AG09319 (cell line): ENCODE measurements at regions not wholly inside any gene's neighbourhood (a gene's known extent, or its start where the extent isn't known, plus 50 kb on each side); places are given as distances from the start of the nearest gene placed in this dataset.

Experiments
- DNase-seq: peaks from one replicate; pipeline ENCODE4 v3.0.0-alpha.2; 2010; ENCODE audit warnings: low read depth; ENCODE audit errors: extremely low read depth
- TF ChIP-seq, protein P1 (sequence below): IDR thresholded peaks from 2 replicates; pipeline ENCODE4 v1.5.1; 2011; ENCODE audit warnings: low read depth, mild to moderate bottlenecking, inconsistent platforms, low read length, moderate library complexity

DNA sequence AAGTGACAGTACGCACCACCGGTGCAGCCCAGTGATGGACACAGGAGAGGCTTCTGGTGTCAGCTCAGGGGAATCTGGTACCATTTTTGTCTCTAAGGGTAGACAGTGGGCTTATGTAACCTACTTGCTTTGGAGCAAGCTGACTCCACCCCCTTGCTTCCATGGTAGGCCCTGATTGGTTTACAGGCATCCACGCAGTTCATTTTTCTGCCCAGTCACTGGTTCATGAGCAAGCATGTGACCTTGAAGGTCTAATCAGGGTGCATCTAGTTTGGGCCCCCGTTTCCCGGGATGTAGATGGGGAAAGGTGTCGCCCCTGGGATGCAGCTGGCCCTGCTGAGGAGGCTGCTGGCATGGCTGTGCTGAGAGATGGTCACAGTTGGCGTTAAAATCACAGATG lies 244.8 kb upstream of the KCNG1 start:
- TF ChIP-seq, protein P1, sequence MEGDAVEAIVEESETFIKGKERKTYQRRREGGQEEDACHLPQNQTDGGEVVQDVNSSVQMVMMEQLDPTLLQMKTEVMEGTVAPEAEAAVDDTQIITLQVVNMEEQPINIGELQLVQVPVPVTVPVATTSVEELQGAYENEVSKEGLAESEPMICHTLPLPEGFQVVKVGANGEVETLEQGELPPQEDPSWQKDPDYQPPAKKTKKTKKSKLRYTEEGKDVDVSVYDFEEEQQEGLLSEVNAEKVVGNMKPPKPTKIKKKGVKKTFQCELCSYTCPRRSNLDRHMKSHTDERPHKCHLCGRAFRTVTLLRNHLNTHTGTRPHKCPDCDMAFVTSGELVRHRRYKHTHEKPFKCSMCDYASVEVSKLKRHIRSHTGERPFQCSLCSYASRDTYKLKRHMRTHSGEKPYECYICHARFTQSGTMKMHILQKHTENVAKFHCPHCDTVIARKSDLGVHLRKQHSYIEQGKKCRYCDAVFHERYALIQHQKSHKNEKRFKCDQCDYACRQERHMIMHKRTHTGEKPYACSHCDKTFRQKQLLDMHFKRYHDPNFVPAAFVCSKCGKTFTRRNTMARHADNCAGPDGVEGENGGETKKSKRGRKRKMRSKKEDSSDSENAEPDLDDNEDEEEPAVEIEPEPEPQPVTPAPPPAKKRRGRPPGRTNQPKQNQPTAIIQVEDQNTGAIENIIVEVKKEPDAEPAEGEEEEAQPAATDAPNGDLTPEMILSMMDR = no peak

DNA sequence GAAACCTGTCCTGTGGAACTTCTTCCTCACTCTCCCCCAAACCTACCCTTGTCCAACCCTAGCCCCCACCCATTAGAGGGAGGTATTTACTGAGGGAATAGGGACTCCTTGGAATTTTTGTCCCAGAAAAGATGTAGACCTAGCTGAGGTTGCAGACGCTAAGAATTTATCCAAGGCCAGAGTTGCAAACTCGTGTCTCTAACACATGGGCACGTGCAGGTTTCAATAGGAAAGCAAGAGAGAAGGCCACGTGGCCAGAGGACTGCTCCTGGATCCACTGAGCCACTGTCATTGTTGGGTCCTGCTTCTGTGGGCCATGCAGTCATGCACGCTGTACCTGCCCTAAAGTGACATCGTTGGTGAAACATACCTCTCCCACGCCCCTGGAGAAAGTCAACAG lies 243.4 kb upstream of the KCNG1 start:
- no peak for DNase-seq
- TF ChIP-seq, protein P1 = no peak

More for the DNA sequence above, 244.8 kb upstream of the KCNG1 start:
- DNase-seq = no peak

DNA sequence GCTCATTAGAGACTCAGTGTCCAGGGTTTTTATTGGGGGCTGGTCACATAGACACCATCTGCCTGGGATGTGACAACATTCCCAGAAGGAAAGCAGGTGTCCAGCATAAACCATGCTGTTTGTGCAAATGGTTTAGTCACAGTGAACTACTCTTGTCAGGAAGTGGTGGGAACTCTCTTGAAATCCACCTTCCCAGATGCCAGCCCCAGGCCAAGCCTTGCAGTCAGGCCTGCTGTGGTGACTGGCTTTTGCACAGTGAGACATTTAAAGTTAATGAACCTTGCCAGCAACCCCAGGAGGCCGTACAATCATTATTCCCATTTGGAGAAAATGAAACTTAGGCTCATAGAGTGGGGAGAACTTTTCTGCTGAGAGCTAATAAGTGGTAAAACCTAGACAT lies 242.5 kb upstream of the KCNG1 start:
- DNase-seq = no peak
- TF ChIP-seq, protein P1 = no peak

- TF ChIP-seq, protein P1 = no peak
- no peak for DNase-seq
Observed at GRCh38 chr20:51262240-51262639, 239.3 kb upstream of the KCNG1 start.

GRCh38 chr20:51259455-51259854 lies 236.5 kb upstream of the KCNG1 start:
- TF ChIP-seq, protein P1 = no peak
- DNase-seq = no peak

- no peak for DNase-seq
- TF ChIP-seq, protein P1 = no peak
Observed at GRCh38 chr20:51258582-51259165, 235.8 kb upstream of the KCNG1 start.

GRCh38 chr20:51255417-51255816 lies 232.5 kb upstream of the KCNG1 start:
- TF ChIP-seq, protein P1 = no peak
- DNase-seq = no peak
